Thyroid gland (tissue), 4 donors: ENCODE measurements at regions not wholly inside any gene's neighbourhood (a gene's known extent, or its start where the extent isn't known, plus 50 kb on each side); places are given as distances from the start of the nearest gene placed in this dataset.

Experiments used
- DNase-seq, 2 donors: peaks; one replicate each; pipeline ENCODE4 v3.0.0-alpha.2; 2019
- H3K27ac ChIP-seq, 3 donors: fragments of 200-600 bp; sonication (generic); 1 replicate in 2 of 3; 2 replicates in 1 of 3; pipeline ENCODE4 v1.5.1; 2016 to 2019; ENCODE audit warnings: mild to moderate bottlenecking in 1 of 3, moderate library complexity in 1 of 3
- H3K27me3 ChIP-seq: fragments of 200-600 bp; sonication (generic); one replicate; pipeline ENCODE4 v1.5.1; 2019
- H3K36me3 ChIP-seq, 2 donors: fragments of 200-600 bp; sonication (generic); one replicate each; pipeline ENCODE4 v1.5.1; 2016 to 2019
- H3K4me1 ChIP-seq, 2 donors: fragments of 200-600 bp; sonication (generic); one replicate each; pipeline ENCODE4 v1.5.1; 2017 to 2019
- H3K4me3 ChIP-seq, 3 donors: fragments of 200-600 bp; sonication (generic); replicated peaks in 1 of 3; 1 replicate in 2 of 3; 2 replicates in 1 of 3; pipeline ENCODE4 v1.5.1; 2016; ENCODE audit warnings: mild to moderate bottlenecking in 1 of 3
- H3K9me3 ChIP-seq: fragments of 200-600 bp; sonication (generic); one replicate; pipeline ENCODE4 v1.5.1; 2017
- POLR2A ChIP-seq, 2 donors: fragments of 450-650 bp; IDR thresholded peaks; one replicate each; pipeline ENCODE4 v1.6.1; 2017; ENCODE audit warnings: antibody characterized with exemption in 2 of 2, mild to moderate bottlenecking in 2 of 2, moderate library complexity in 1 of 2
- WGBS, 2 donors: methylation state at CpG; one replicate each; pipeline ENCODE4 v1.1.5; 2017; 5-methylcytosine and 5-hydroxymethylcytosine counted together
- intact Hi-C: fragments of 100-400 bp; cut with DNase I; formaldehyde crosslinking; loops from one replicate; pipeline ENCODE4 v1.15.1; 2023
- TF ChIP-seq, protein P1 (sequence below), 6 experiments: fragments of 200-600 bp in 3 of 6; fragments of 450-650 bp in 3 of 6; sonication (generic) in 3 of 6; IDR thresholded peaks; one replicate each; pipeline ENCODE4 v1.5.1; 2016 to 2019; ENCODE audit warnings: antibody characterized with exemption in 6 of 6, mild to moderate bottlenecking in 2 of 6, inconsistent platforms in 1 of 6, moderate library complexity in 1 of 6

DNA sequence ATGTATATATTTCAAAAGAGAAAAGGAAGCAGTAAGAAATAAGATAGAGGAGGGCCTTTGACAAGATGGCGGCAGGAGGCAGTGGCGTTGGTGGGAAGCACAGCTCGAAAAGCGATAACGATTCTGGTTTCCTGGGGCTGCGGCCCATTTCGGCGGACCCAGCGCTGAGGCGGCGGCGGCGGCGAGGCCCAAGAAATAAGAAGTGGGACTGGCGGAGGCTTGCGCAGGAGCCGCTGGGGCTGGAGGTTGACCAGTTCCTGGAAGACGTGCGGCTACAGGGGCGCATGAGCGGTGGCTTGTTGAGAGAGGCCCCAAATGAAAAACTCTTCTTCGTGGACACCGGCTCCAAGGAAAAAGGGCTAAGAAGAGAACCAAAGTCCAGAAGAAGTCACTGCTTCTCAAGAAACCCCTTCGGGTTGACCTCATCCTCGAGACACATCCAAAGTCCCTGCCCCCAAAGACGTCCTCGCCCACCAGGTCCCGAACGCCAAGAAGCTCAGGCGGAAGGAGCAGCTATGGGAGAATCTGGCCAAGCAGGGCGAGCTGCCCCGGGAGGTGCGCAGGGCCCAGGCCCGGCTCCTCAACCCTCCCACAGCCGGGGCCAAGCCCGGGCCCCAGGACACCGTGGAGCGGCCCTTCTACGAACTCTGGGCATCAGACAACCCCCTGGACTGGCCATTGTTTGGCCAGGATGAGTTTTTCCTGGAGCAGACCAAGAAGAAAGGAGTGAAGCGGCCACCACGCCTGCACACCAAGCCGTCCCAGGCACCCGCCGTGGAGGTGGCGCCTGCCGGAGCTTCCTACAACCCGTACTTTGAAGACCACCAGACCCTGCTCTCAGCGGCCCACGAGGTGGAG is 624.3 kb downstream of the MCTP2 start:
- no peak overlapping the region for H3K27ac ChIP-seq
- H3K4me1 ChIP-seq = no peaks in the 10 kb centered on the region
- intact Hi-C loops = no loop called here
- no peaks in the 10 kb centered on the region for H3K27me3 ChIP-seq
- no peak overlapping the region for H3K4me3 ChIP-seq
- no peak for DNase-seq
- no peak for TF ChIP-seq POLR2A (IDR thresholded peaks at IDR 0.05)
- TF ChIP-seq, protein P1, sequence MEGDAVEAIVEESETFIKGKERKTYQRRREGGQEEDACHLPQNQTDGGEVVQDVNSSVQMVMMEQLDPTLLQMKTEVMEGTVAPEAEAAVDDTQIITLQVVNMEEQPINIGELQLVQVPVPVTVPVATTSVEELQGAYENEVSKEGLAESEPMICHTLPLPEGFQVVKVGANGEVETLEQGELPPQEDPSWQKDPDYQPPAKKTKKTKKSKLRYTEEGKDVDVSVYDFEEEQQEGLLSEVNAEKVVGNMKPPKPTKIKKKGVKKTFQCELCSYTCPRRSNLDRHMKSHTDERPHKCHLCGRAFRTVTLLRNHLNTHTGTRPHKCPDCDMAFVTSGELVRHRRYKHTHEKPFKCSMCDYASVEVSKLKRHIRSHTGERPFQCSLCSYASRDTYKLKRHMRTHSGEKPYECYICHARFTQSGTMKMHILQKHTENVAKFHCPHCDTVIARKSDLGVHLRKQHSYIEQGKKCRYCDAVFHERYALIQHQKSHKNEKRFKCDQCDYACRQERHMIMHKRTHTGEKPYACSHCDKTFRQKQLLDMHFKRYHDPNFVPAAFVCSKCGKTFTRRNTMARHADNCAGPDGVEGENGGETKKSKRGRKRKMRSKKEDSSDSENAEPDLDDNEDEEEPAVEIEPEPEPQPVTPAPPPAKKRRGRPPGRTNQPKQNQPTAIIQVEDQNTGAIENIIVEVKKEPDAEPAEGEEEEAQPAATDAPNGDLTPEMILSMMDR (IDR thresholded peaks at IDR 0.05) = no peak
- no peaks in the 10 kb centered on the region for H3K9me3 ChIP-seq
- WGBS, 2 donors = 94 to 95% methylated on average over 39 of the region's 49 CpGs
- H3K36me3 ChIP-seq = no peaks in the 10 kb centered on the region

DNA sequence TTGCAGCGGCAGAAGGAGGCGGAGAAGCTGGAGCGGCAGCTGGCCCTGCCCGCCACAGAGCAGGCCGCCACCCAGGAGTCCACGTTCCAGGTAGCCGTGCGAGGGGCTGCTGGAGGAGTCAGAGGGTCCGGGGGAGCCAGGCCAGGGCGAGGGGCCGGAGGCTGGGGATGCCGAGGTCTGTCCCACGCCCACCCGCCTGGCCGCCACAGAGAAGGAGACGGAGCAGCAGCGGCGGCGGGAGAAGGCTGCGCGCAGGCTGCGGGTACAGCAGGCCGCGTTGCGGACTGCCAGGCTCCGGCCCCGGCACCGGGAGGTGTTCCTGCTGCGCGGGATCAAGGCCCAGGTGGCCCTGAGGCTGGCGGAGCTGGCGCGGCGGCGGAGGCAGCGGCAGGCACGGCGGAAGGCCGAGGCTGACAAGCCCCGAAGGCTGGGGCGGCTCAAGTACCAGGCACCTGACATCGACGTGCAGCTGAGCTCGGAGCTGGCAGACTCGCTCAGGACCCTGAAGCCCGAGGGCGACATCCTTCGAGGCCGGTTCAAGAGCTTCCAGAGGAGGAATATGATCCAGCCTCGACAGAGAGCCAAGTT is 625.0 kb downstream of the MCTP2 start:
- Histone ChIP-seq H3K4me1 (no peaks in the 10 kb centered on the region), H3K4me3 (no peak overlapping the region), H3K36me3 (no peaks in the 10 kb centered on the region), H3K9me3 (no peaks in the 10 kb centered on the region), H3K27me3 (no peaks in the 10 kb centered on the region), H3K27ac (no peak overlapping the region)
- TF ChIP-seq POLR2A (IDR thresholded peaks at IDR 0.05) = no peak
- TF ChIP-seq, protein P1 (IDR thresholded peaks at IDR 0.05) = no peak
- intact Hi-C loops = no loop called here
- DNase-seq = no peak
- 86 to 87% methylated on average over 27 to 39 of the region's 50 CpGs for WGBS, 2 donors

DNA sequence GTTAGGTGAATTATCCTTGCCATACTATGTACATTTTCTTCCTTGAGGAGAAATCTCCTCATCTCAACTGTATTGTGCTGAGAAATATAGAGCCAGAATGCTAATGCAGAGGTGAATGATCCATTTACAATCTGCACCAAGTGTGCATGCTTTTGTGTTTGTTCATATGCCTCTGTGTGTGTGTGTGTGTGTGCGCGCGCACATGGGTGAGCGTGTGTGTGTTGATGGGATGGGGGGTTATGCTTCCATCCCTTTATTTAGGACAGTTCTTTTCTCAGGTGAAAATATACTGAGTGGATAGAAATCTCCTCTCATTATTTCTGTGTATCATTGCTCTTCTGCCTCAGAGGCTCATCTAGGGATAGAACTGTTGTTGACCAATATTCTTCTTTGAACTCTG is 626.1 kb downstream of the MCTP2 start:
- WGBS, 2 donors = 95 to 96% methylated on average over 4 of the region's 4 CpGs
- intact Hi-C loops = no loop called here

DNA sequence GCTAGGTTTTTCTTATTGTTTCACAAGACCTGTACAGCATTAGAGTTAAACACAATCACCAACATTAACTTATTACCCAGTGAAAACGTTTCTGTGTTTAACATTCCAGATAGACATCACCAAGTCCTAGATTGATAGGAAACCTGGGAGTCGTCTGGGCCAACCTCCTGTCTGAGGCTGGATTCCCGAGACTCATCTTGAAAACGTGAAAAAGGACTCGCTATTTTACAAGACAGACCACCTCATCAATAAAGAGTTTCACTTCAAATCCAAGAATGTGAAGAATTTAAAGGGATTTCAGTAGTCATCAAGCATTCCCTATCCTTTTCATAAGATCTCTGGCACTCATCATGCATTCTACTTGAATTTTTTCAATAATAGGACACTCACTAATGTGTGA is 626.6 kb downstream of the MCTP2 start:
- Histone ChIP-seq H3K36me3 (no peaks in the 10 kb centered on the region), H3K4me1 (no peaks in the 10 kb centered on the region), H3K9me3 (no peaks in the 10 kb centered on the region), H3K4me3 (no peak overlapping the region), H3K27me3 (no peaks in the 10 kb centered on the region), H3K27ac (no peak overlapping the region)
- TF ChIP-seq POLR2A (IDR thresholded peaks at IDR 0.05) = no peak
- TF ChIP-seq, protein P1 (IDR thresholded peaks at IDR 0.05) = no peak
- WGBS, 2 donors = 52 to 64% methylated on average over 4 to 5 of the region's 5 CpGs
- DNase-seq = no peak
- intact Hi-C loops = no loop called here

More for the DNA sequence above, 626.1 kb downstream of the MCTP2 start:
- no peaks in the 10 kb centered on the region for H3K27me3 ChIP-seq
- TF ChIP-seq POLR2A (IDR thresholded peaks at IDR 0.05) = no peak
- TF ChIP-seq, protein P1 (IDR thresholded peaks at IDR 0.05) = no peak
- no peaks in the 10 kb centered on the region for H3K36me3 ChIP-seq
- no peak overlapping the region for H3K4me3 ChIP-seq
- no peaks in the 10 kb centered on the region for H3K9me3 ChIP-seq
- DNase-seq = no peak
- H3K4me1 ChIP-seq = no peaks in the 10 kb centered on the region
- H3K27ac ChIP-seq = no peak overlapping the region

DNA sequence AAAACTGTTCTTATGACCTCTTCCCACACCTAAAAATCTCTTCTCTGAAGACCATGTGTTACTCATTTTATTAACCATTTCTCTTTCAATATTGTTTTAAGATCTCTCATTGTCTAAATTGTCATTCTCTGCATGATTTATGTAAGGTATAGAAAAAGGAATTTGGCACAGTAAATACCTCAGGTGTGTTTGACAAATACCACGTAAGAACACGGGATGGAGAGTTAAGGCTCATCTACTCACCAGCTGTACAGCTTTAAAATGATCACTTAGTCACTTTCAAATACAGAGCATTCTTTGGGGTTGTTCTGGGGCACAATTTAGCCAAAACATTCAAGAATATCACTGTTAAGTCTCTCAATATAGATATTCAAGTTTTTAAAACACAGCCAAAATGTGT is 627.1 kb downstream of the MCTP2 start:
- WGBS, 2 donors = 61 to 74% methylated on average over 2 of the region's 2 CpGs
- no peak for DNase-seq
- H3K27me3 ChIP-seq = no peaks in the 10 kb centered on the region
- H3K4me1 ChIP-seq = no peaks in the 10 kb centered on the region
- TF ChIP-seq POLR2A (IDR thresholded peaks at IDR 0.05) = no peak
- TF ChIP-seq, protein P1 (IDR thresholded peaks at IDR 0.05) = no peak
- no peaks in the 10 kb centered on the region for H3K36me3 ChIP-seq
- H3K9me3 ChIP-seq = no peaks in the 10 kb centered on the region
- H3K27ac ChIP-seq = no peak overlapping the region
- intact Hi-C loops = no loop called here
- H3K4me3 ChIP-seq = no peak overlapping the region
